Left ventricle myocardium inferior (tissue), 1 donor: ENCODE measurements at regions not wholly inside any gene's neighbourhood (a gene's known extent, or its start where the extent isn't known, plus 50 kb on each side); places are given as distances from the start of the nearest gene placed in this dataset.

ENCODE experiments used
- DNase-seq: peaks from one replicate; pipeline ENCODE4 v3.0.0-alpha.2; 2020
- H3K27ac ChIP-seq: fragments of 200-600 bp; replicated peaks from 2 replicates; pipeline ENCODE4 v1.8.0; 2021
- H3K27me3 ChIP-seq: fragments of 200-600 bp; 2 replicates; pipeline ENCODE4 v1.8.0; 2021; ENCODE audit warnings: low read depth
- H3K36me3 ChIP-seq: fragments of 200-600 bp; 2 replicates; pipeline ENCODE4 v1.8.0; 2021
- H3K4me1 ChIP-seq: fragments of 200-600 bp; 2 replicates; pipeline ENCODE4 v1.8.0; 2021
- H3K4me3 ChIP-seq: fragments of 200-600 bp; 2 replicates; pipeline ENCODE4 v1.8.0; 2021; ENCODE audit warnings: mild to moderate bottlenecking, moderate library complexity
- H3K9me3 ChIP-seq: fragments of 200-600 bp; replicated peaks from 2 replicates; pipeline ENCODE4 v1.8.0; 2021
- intact Hi-C: fragments of 100-400 bp; cut with micrococcal nuclease; formaldehyde crosslinking; loops from one replicate; pipeline ENCODE4 v1.11.0; 2022
- TF ChIP-seq, protein P1 (sequence below): fragments of 200-600 bp; IDR thresholded peaks from 2 replicates; pipeline ENCODE4 v1.8.0; 2021; ENCODE audit warnings: antibody characterized with exemption, mild to moderate bottlenecking, borderline replicate concordance
- donor health status: DM: no; HTN: yes; CAD: no; lungs with severe emphysema.

DNA sequence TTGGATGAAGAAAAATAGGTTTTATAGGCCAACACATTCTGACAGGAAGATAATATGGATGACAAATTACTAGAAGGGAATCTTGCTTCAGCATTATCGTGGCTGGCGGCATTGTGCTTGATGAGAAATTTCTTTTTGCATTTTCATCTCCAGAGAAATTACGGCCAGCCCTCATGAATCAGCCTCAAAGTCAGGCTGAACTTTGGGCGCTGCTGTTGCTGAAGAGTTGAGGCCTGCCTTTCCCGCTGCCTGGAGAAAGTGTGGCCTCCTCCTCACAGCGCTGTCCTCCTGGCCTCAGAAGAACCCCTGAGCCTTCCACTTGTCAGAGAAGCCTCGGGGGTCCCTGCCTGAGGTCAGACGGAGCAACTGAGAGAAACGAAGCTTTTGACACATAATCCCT, 272.4 kb upstream of the KCNIP4 start:
- H3K36me3 ChIP-seq, result no peaks in the 10 kb centered on the region
- intact Hi-C loops, result no loop called here
- no peak overlapping the region for H3K27ac ChIP-seq
- no peak overlapping the region for H3K4me3 ChIP-seq
- H3K9me3 ChIP-seq, result no peaks in the 10 kb centered on the region
- H3K27me3 ChIP-seq, result no peaks in the 10 kb centered on the region
- no peaks in the 10 kb centered on the region for H3K4me1 ChIP-seq
- DNase-seq, result no peak
- TF ChIP-seq, protein P1, sequence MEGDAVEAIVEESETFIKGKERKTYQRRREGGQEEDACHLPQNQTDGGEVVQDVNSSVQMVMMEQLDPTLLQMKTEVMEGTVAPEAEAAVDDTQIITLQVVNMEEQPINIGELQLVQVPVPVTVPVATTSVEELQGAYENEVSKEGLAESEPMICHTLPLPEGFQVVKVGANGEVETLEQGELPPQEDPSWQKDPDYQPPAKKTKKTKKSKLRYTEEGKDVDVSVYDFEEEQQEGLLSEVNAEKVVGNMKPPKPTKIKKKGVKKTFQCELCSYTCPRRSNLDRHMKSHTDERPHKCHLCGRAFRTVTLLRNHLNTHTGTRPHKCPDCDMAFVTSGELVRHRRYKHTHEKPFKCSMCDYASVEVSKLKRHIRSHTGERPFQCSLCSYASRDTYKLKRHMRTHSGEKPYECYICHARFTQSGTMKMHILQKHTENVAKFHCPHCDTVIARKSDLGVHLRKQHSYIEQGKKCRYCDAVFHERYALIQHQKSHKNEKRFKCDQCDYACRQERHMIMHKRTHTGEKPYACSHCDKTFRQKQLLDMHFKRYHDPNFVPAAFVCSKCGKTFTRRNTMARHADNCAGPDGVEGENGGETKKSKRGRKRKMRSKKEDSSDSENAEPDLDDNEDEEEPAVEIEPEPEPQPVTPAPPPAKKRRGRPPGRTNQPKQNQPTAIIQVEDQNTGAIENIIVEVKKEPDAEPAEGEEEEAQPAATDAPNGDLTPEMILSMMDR, result no peak

DNA sequence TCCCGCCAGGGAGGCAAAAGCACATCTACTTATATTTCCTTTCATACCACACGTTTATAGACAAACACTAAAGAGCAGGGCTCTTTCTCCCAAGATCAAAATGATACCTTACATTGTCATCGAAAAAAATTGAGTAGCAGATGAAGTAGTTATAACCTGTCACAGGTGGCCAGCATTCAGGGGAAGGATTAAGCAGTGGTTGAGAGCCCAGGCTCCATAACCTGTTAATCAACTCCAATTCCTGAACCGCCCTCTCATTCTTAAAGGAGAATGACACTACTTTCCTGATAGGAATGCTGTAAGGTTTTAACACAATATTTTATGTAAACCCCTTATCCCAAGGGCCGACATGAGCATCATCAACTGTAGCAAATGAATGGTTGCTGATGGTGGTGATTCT, 268.9 kb upstream of the KCNIP4 start:
- Histone ChIP-seq H3K4me3 (no peak overlapping the region), H3K4me1 (no peaks in the 10 kb centered on the region), H3K27ac (no peak overlapping the region), H3K27me3 (no peaks in the 10 kb centered on the region), H3K9me3 (no peaks in the 10 kb centered on the region), H3K36me3 (no peaks in the 10 kb centered on the region)
- no peak for DNase-seq
- TF ChIP-seq, protein P1, result no peak
- intact Hi-C loops, result no loop called here

DNA sequence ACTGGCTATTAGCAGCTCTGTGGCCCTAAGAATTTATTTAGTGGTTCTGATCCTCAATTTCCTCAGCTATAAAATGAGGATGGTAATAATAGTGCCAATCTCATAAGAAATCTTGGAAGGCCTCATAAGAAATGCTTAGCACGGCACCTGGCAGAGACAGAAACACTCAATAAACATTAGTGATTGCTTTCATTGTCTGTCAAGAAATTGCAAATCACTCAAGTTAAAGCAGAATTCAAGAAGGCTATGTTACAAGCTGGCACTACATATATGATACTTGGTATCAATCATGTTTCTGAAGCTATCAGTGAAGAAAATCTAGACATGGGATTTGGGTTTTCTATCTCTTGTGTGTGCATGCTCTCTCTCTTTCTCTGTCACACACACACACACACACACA, 267.7 kb upstream of the KCNIP4 start:
- Histone ChIP-seq H3K27me3 (no peaks in the 10 kb centered on the region), H3K27ac (no peak overlapping the region), H3K4me3 (no peak overlapping the region), H3K4me1 (no peaks in the 10 kb centered on the region), H3K36me3 (no peaks in the 10 kb centered on the region), H3K9me3 (no peaks in the 10 kb centered on the region)
- TF ChIP-seq, protein P1, result no peak
- DNase-seq, result no peak
- intact Hi-C loops, result no loop called here

DNA sequence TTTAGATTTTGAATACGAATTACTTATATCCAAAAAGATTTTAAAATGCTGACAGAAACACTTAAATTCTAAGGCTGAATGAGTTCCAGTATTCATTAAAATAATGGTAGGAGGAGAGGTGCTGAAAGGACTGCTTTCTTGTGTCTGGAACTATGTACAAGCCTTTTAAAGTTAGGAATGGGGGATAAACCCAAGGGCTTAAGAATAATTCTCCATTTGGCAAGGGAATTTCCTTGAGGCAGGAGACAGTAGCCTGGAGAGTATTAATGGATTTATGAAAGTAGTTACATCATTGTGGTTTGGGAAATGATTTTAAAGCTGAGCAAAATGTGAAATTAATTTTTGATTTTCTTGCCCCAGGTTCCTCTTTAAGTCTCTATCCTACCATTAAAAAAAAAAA, 266.5 kb upstream of the KCNIP4 start:
- Histone ChIP-seq H3K27me3 (no peaks in the 10 kb centered on the region), H3K9me3 (no peaks in the 10 kb centered on the region), H3K4me3 (no peak overlapping the region), H3K4me1 (no peaks in the 10 kb centered on the region), H3K27ac (no peak overlapping the region), H3K36me3 (no peaks in the 10 kb centered on the region)
- TF ChIP-seq, protein P1, result no peak
- DNase-seq, result no peak
- intact Hi-C loops, result no loop called here

DNA sequence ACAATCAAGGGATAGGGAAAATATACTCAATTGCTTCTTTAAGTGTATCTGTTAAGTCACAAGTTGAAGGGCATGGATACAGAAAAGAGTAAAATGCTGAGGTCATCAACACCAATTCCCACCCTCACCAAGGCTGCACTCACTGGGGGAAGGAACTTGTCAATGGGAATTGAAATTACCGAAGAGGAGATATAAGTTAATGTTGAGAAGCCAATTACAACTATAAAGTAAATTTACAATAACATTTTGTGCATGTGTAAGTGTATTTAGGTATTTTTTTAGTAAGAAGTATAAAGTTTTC, 255.1 kb upstream of the KCNIP4 start:
- no peak for DNase-seq
- no peak overlapping the region for H3K27ac ChIP-seq
- H3K27me3 ChIP-seq, result no peaks in the 10 kb centered on the region
- intact Hi-C loops, result no loop called here
- H3K36me3 ChIP-seq, result no peaks in the 10 kb centered on the region
- no peaks in the 10 kb centered on the region for H3K9me3 ChIP-seq
- TF ChIP-seq, protein P1, result no peak
- H3K4me3 ChIP-seq, result no peak overlapping the region
- no peaks in the 10 kb centered on the region for H3K4me1 ChIP-seq
